Karpas-422 (cell line): ENCODE measurements at regions not wholly inside any gene's neighbourhood (a gene's known extent, or its start where the extent isn't known, plus 50 kb on each side); places are given as distances from the start of the nearest gene placed in this dataset.

Experiments
- DNase-seq: peaks from one replicate; pipeline ENCODE4 v3.0.0-alpha.2; 2015
- H2AFZ ChIP-seq: fragments of 200-600 bp; sonication (generic); 2 replicates; pipeline ENCODE4 v1.6.1; 2014; ENCODE audit warnings: antibody characterized with exemption, low read length, mixed read lengths
- H3K27ac ChIP-seq: fragments of 200-600 bp; sonication (generic); 2 replicates; pipeline ENCODE4 v1.5.1; 2014; ENCODE audit warnings: mild to moderate bottlenecking, low read length, moderate library complexity
- H3K27me3 ChIP-seq: fragments of 200-600 bp; sonication (generic); 2 replicates; pipeline ENCODE4 v1.6.1; 2014; ENCODE audit warnings: low read length, mixed read lengths
- H3K36me3 ChIP-seq: fragments of 200-600 bp; sonication (generic); 2 replicates; pipeline ENCODE4 v1.6.1; 2014; ENCODE audit warnings: low read length, mixed read lengths; ENCODE audit not compliant: insufficient read depth
- H3K4me1 ChIP-seq: fragments of 200-600 bp; sonication (generic); 2 replicates; pipeline ENCODE4 v1.6.1; 2014; ENCODE audit warnings: mild to moderate bottlenecking, low read length, mixed read lengths
- H3K4me2 ChIP-seq: fragments of 200-600 bp; sonication (generic); 2 replicates; pipeline ENCODE4 v1.6.1; 2014; ENCODE audit warnings: low read length, low read depth, mild to moderate bottlenecking; ENCODE audit not compliant: poor library complexity, severe bottlenecking
- H3K4me3 ChIP-seq: fragments of 200-600 bp; sonication (generic); 2 replicates; pipeline ENCODE4 v1.5.1; 2014; ENCODE audit warnings: mild to moderate bottlenecking, antibody characterized with exemption, low read length, mixed read lengths
- H3K79me2 ChIP-seq: fragments of 200-600 bp; sonication (generic); 2 replicates; pipeline ENCODE4 v1.6.1; 2014; ENCODE audit warnings: mild to moderate bottlenecking, low read length, mixed read lengths
- H3K9ac ChIP-seq: fragments of 200-600 bp; sonication (generic); 2 replicates; pipeline ENCODE4 v1.6.0; 2014; ENCODE audit warnings: low read length
- H3K9me2 ChIP-seq: fragments of 200-600 bp; sonication (generic), shearing (Covaris generic); replicated peaks from 2 replicates; pipeline ENCODE4 v1.6.0; 2014; ENCODE audit warnings: mild to moderate bottlenecking, low read length, moderate library complexity; ENCODE audit not compliant: insufficient read depth
- H3K9me3 ChIP-seq: fragments of 300-700, 200-600 bp; sonication (generic); 2 replicates; pipeline ENCODE4 v1.6.1; 2014; ENCODE audit warnings: low read length, mixed read lengths
- H4K20me1 ChIP-seq: fragments of 200-600 bp; sonication (generic); 2 replicates; pipeline ENCODE4 v1.6.1; 2014; ENCODE audit warnings: mild to moderate bottlenecking, antibody characterized with exemption, low read length, low read depth; ENCODE audit not compliant: insufficient read depth

GRCh38 chr6:50457351-50457750 lies 256.0 kb upstream of the TFAP2D start:
- no peaks in the 10 kb centered on the region; the same call in none of the 2 replicates for H3K9me3 ChIP-seq
- H3K4me3 ChIP-seq = no peak overlapping the region
- no peaks in the 10 kb centered on the region; the same call in 1 of the 2 replicates for H3K9me2 ChIP-seq
- no peaks in the 10 kb centered on the region for H3K27me3 ChIP-seq
- H2AFZ ChIP-seq = no peak overlapping the region
- H3K4me1 ChIP-seq = no peaks in the 10 kb centered on the region
- H3K27ac ChIP-seq = no peak overlapping the region
- no peak overlapping the region for H3K4me2 ChIP-seq
- no peaks in the 10 kb centered on the region for H3K79me2 ChIP-seq
- H3K9ac ChIP-seq = no peak overlapping the region
- H3K36me3 ChIP-seq = no peaks in the 10 kb centered on the region
- no peak for DNase-seq
- no peaks in the 10 kb centered on the region for H4K20me1 ChIP-seq

DNA sequence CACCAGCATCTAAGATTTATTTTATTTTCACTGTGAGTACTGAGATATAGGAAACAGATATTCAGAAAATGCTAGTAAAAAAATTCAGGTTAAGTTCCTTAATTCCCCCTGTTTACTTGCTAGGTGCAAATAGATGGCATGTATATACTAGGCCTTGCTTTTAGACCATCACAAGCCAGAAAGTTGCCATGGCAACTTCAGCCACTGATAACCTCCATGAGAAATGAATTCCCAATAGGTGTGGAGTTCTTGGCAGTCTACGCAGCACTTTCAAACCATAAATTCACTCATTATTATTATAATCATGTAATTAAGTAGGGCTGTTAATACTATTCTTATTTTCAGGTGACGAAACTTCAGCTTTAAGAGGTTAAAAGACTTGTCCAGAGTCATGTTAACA lies 251.6 kb upstream of the TFAP2D start:
- Histone ChIP-seq H3K9me2 (no peaks in the 10 kb centered on the region; the same call in 1 of the 2 replicates), H3K4me1 (no peaks in the 10 kb centered on the region), H3K9me3 (peaks cover 3% of the 10 kb centered on the region), H3K79me2 (no peaks in the 10 kb centered on the region), H3K36me3 (no peaks in the 10 kb centered on the region), H3K27ac (no peak overlapping the region), H4K20me1 (no peaks in the 10 kb centered on the region), H3K27me3 (no peaks in the 10 kb centered on the region), H3K4me3 (no peak overlapping the region), H3K4me2 (no peak overlapping the region), H2AFZ (no peak overlapping the region), H3K9ac (no peak overlapping the region)
- DNase-seq = no peak

DNA sequence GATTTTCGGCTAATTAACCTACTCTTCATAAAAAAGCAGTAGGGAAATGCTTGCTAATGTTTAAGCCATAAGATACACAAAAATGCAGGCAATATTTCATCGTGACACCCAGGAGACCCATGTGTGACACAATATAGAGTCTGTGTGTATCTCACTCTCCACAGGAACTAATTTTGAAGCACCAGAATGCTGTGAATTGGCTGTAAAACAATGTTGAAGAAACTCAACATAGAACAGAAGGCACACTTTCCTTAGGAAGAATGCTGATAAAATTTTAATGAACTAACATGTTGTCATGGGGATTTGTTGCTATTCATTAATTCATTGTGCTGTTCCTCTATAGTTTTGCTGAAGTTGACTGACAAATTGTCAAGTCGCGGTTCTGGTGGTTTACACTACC lies 249.4 kb upstream of the TFAP2D start:
- H3K4me2 ChIP-seq = no peak overlapping the region
- H3K36me3 ChIP-seq = no peaks in the 10 kb centered on the region
- H4K20me1 ChIP-seq = no peaks in the 10 kb centered on the region
- H3K4me1 ChIP-seq = no peaks in the 10 kb centered on the region
- no peaks in the 10 kb centered on the region for H3K27me3 ChIP-seq
- H3K79me2 ChIP-seq = no peaks in the 10 kb centered on the region
- H3K9me3 ChIP-seq = peaks cover 3% of the 10 kb centered on the region
- no peak overlapping the region for H2AFZ ChIP-seq
- H3K9me2 ChIP-seq = no peaks in the 10 kb centered on the region; the same call in 1 of the 2 replicates
- H3K4me3 ChIP-seq = no peak overlapping the region
- H3K27ac ChIP-seq = no peak overlapping the region
- H3K9ac ChIP-seq = no peak overlapping the region
- DNase-seq = no peak

- no peak overlapping the region for H3K4me2 ChIP-seq
- peaks cover 6% of the 10 kb centered on the region; the same call in 1 of the 2 replicates for H3K9me3 ChIP-seq
- no peak overlapping the region for H3K27ac ChIP-seq
- no peaks in the 10 kb centered on the region for H3K9me2 ChIP-seq
- no peak overlapping the region for H3K9ac ChIP-seq
- no peaks in the 10 kb centered on the region for H3K36me3 ChIP-seq
- no peak overlapping the region for H2AFZ ChIP-seq
- H3K79me2 ChIP-seq = no peaks in the 10 kb centered on the region
- no peaks in the 10 kb centered on the region for H3K4me1 ChIP-seq
- H4K20me1 ChIP-seq = no peaks in the 10 kb centered on the region
- no peak for DNase-seq
- no peaks in the 10 kb centered on the region for H3K27me3 ChIP-seq
- no peak overlapping the region for H3K4me3 ChIP-seq
Measured at GRCh38 chr6:50467931-50468330, 245.4 kb upstream of the TFAP2D start.

DNA sequence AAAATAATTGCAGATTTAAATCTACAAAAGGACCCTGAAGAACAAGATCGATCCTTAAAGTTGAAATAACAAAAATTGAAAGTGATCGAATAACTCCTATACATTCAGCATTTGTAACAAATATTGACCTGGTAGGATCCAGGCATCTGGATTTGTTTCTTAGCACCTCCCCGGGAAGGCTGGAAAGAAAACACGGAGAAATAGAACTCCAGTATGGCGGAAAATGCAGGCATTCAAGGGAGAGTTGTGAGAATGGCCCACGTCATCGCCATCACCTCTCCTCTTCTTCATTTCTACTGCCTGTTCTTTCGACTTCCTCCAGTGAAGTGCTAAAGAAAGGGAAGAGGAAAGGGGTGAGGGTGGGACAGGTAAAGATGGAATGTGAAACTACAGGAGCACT lies 242.3 kb upstream of the TFAP2D start:
- H4K20me1 ChIP-seq = no peaks in the 10 kb centered on the region
- H3K4me3 ChIP-seq = no peak overlapping the region
- no peaks in the 10 kb centered on the region for H3K9me2 ChIP-seq
- H3K4me1 ChIP-seq = no peaks in the 10 kb centered on the region
- no peak for DNase-seq
- no peak overlapping the region for H3K27ac ChIP-seq
- no peaks in the 10 kb centered on the region for H3K36me3 ChIP-seq
- H3K9ac ChIP-seq = no peak overlapping the region
- no peak overlapping the region for H2AFZ ChIP-seq
- H3K79me2 ChIP-seq = no peaks in the 10 kb centered on the region
- peaks cover 6% of the 10 kb centered on the region; the same call in 1 of the 2 replicates for H3K9me3 ChIP-seq
- no peaks in the 10 kb centered on the region for H3K27me3 ChIP-seq
- H3K4me2 ChIP-seq = no peak overlapping the region

GRCh38 chr6:50510361-50510760 lies 203.0 kb upstream of the TFAP2D start:
- H3K36me3 ChIP-seq = no peaks in the 10 kb centered on the region
- no peaks in the 10 kb centered on the region for H3K4me1 ChIP-seq
- no peak overlapping the region for H3K9ac ChIP-seq
- H4K20me1 ChIP-seq = no peaks in the 10 kb centered on the region
- no peaks in the 10 kb centered on the region for H3K27me3 ChIP-seq
- no peak overlapping the region for H2AFZ ChIP-seq
- DNase-seq = no peak
- no peaks in the 10 kb centered on the region for H3K79me2 ChIP-seq
- no peak overlapping the region for H3K27ac ChIP-seq
- no peak overlapping the region for H3K4me3 ChIP-seq
- no peak overlapping the region for H3K4me2 ChIP-seq
- H3K9me3 ChIP-seq = peaks cover 13% of the 10 kb centered on the region
- H3K9me2 ChIP-seq = no peaks in the 10 kb centered on the region

DNA sequence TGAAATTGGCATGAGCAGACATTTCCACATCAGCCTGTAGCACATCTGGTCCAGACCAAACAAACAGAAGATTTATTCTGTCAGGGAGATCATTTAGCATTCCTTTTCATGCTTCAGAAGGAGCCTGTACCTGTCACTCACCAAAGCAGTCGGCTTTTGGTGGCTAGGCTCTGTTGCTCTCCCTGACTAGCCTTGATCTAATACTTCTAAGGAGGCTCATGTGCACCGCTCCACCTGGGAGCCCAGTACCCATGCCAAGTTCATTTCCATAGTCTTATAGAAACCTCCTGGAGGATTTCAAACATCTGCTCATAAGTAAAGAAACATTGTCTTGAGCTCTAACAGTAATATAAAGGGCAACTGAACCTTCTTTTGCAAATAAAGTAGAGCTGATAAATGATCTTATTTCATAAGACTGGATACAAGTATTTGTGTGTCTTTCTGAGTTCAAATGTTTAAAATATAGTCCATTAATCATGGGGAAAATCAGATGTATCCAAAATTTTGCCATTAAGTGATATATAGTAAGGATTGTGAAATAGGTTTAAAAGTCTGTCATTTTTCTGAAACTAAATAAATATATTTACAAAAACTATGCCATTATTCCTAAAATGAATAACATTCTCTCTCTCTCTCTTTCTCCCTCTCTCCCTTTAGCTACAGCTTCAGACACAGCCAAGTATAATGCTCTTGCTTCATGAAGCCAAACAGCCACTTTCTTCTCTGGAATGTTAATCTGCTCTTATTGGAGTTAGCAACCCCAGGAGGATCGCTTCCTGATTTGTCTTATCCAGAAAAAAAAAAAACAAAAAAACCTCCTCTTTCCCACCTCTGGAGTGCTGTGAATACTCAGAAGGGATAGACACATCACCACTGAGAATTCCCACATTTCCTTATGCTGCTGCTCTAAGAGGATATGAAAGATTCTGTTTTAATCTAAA lies 192.7 kb upstream of the TFAP2D start:
- no peak for DNase-seq
- Histone ChIP-seq H3K27ac (no peak overlapping the region), H3K9me3 (peaks cover 8% of the 10 kb centered on the region; the same call in 1 of the 2 replicates), H3K9ac (no peak overlapping the region), H2AFZ (no peak overlapping the region), H3K36me3 (no peaks in the 10 kb centered on the region), H3K4me2 (no peak overlapping the region), H3K79me2 (no peaks in the 10 kb centered on the region), H4K20me1 (no peaks in the 10 kb centered on the region), H3K4me1 (no peaks in the 10 kb centered on the region), H3K4me3 (no peak overlapping the region), H3K27me3 (no peaks in the 10 kb centered on the region), H3K9me2 (no peaks in the 10 kb centered on the region)

- H3K4me1 ChIP-seq = no peaks in the 10 kb centered on the region
- H3K36me3 ChIP-seq = no peaks in the 10 kb centered on the region
- H3K27me3 ChIP-seq = no peaks in the 10 kb centered on the region
- H3K9me3 ChIP-seq = peaks cover 15% of the 10 kb centered on the region; the same call in 1 of the 2 replicates
- H2AFZ ChIP-seq = no peak overlapping the region
- DNase-seq = no peak
- H4K20me1 ChIP-seq = no peaks in the 10 kb centered on the region
- H3K79me2 ChIP-seq = no peaks in the 10 kb centered on the region
- no peaks in the 10 kb centered on the region for H3K9me2 ChIP-seq
- no peak overlapping the region for H3K9ac ChIP-seq
- no peak overlapping the region for H3K27ac ChIP-seq
- no peak overlapping the region for H3K4me3 ChIP-seq
- H3K4me2 ChIP-seq = no peak overlapping the region
Measured at GRCh38 chr6:50524341-50524740, 189.0 kb upstream of the TFAP2D start.
